ENCODE measurements at regions not wholly inside any gene's neighbourhood (a gene's known extent, or its start where the extent isn't known, plus 50 kb on each side); places are given as distances from the start of the nearest gene placed in this dataset.

DNA sequence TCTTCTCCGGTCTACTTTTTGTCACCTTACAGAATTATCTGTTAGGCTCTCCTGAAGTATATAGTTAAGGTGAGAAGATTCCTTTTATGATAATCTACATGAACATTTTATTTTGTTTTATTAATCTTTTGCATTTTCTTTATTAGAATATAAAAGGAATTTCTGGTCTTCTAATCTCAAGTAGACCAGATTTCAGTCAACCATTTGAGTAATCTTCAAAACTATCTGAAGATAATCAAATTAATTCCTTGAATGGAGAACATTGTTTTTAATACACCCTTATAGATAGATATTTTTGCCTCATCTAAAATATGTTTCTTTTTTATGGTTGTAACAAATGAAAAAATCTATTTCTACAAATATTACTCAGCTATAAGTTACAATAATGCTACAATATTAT lies 381.7 kb upstream of the PCDH20 start:
- no peak for TF ChIP-seq CTCF (IDR thresholded peaks at IDR 0.05; ENCODE audit: low read depth, low read length)
- TF ChIP-seq EZH2phosphoT487 (IDR thresholded peaks at IDR 0.05; ENCODE audit: low read depth) = no peak
